Neural progenitor cell (in vitro differentiated cells): ENCODE measurements at regions not wholly inside any gene's neighbourhood (a gene's known extent, or its start where the extent isn't known, plus 50 kb on each side); places are given as distances from the start of the nearest gene placed in this dataset.

Experiments
- EZH2 ChIP-seq: fragments of 200-600 bp; sonication (generic); IDR thresholded peaks from 2 replicates; pipeline ENCODE4 v1.6.1; 2017; ENCODE audit warnings: antibody characterized with exemption, mild to moderate bottlenecking, moderate library complexity
- EZH2phosphoT487 ChIP-seq: fragments of 200-600 bp; sonication (generic); IDR thresholded peaks from 2 replicates; pipeline ENCODE4 v1.6.1; 2017; ENCODE audit warnings: antibody characterized with exemption
- TF ChIP-seq, protein P1 (sequence below): fragments of 200-600 bp; sonication (generic); IDR thresholded peaks from 2 replicates; pipeline ENCODE4 v1.5.1; 2017; ENCODE audit warnings: antibody characterized with exemption, mild to moderate bottlenecking

DNA sequence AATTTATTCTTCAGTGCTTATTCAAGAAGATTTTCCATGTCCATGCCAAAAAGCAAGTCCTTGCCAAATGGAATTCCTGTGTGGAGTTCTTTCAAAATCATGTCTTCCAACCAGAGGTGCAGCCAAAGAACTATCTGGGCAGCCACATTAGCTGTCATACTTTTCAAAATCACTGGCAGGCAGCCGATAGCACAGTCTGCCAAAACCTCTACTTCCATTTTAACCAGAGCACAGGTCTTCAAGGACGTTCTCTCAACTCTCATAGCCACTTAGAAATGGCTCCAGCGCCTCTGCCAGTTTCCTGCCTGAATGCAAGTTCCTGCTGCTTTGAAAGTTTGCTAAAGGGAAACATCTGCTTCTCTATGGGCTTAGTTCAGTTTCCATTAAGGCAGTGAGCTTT is 975.7 kb upstream of the ADGRL4 start:
- TF ChIP-seq, protein P1, sequence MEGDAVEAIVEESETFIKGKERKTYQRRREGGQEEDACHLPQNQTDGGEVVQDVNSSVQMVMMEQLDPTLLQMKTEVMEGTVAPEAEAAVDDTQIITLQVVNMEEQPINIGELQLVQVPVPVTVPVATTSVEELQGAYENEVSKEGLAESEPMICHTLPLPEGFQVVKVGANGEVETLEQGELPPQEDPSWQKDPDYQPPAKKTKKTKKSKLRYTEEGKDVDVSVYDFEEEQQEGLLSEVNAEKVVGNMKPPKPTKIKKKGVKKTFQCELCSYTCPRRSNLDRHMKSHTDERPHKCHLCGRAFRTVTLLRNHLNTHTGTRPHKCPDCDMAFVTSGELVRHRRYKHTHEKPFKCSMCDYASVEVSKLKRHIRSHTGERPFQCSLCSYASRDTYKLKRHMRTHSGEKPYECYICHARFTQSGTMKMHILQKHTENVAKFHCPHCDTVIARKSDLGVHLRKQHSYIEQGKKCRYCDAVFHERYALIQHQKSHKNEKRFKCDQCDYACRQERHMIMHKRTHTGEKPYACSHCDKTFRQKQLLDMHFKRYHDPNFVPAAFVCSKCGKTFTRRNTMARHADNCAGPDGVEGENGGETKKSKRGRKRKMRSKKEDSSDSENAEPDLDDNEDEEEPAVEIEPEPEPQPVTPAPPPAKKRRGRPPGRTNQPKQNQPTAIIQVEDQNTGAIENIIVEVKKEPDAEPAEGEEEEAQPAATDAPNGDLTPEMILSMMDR = no peak
- no peak for TF ChIP-seq EZH2phosphoT487
- no peak for TF ChIP-seq EZH2
